Neuron (in vitro differentiated cells): ENCODE measurements at regions not wholly inside any gene's neighbourhood (a gene's known extent, or its start where the extent isn't known, plus 50 kb on each side); places are given as distances from the start of the nearest gene placed in this dataset.

ENCODE experiments used
- H2AFZ ChIP-seq: one replicate; pipeline ENCODE4 v1.6.1; 2013; ENCODE audit warnings: low read depth, mild to moderate bottlenecking, inconsistent platforms, low read length, moderate library complexity
- H3K27me3 ChIP-seq: one replicate; pipeline ENCODE4 v1.6.1; 2013; ENCODE audit warnings: low read length; ENCODE audit not compliant: insufficient read depth
- H3K36me3 ChIP-seq: one replicate; pipeline ENCODE4 v1.6.1; 2013; ENCODE audit warnings: low read length; ENCODE audit not compliant: insufficient read depth
- H3K4me1 ChIP-seq: one replicate; pipeline ENCODE4 v1.6.1; 2013; ENCODE audit warnings: low read length; ENCODE audit not compliant: insufficient read depth
- H3K4me3 ChIP-seq: 2 replicates; pipeline ENCODE4 v1.5.1; 2013; ENCODE audit warnings: mild to moderate bottlenecking, low read length, moderate library complexity
- H3K9me3 ChIP-seq: one replicate; pipeline ENCODE4 v1.6.1; 2013; ENCODE audit warnings: low read length

DNA sequence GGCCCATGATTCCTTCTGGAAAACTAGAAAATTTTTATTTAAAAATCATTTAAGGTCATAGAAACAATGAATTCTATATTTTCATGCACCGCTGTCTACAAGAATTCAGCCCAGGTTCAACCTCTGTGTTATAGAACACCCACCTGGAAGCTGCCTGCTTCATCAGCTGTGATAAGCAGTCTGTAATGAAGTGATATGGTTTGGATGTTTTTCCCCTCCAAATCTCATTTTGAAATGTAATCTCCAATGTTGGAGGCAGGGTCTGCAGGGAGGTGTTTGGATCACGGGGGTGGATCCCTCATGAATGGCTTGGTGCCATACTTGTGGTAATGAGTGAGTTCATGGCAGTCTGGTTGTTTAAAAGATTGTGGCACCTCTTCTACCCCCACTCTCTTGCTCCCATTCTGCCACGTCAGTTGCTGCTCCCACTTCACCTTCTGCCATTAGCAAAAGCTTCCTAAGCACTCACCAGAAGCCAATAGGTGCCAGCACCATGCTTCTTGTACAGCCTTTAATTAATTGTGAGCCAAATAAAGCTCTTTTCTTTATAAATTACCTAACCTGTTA, 55.6 kb downstream of the MRPL32 start:
- H3K9me3 ChIP-seq: no peaks in the 10 kb centered on the region
- H3K36me3 ChIP-seq: no peaks in the 10 kb centered on the region
- H2AFZ ChIP-seq: no peak overlapping the region
- H3K4me1 ChIP-seq: no peaks in the 10 kb centered on the region
- peaks cover 4% of the 10 kb centered on the region for H3K27me3 ChIP-seq
- no peak overlapping the region for H3K4me3 ChIP-seq

DNA sequence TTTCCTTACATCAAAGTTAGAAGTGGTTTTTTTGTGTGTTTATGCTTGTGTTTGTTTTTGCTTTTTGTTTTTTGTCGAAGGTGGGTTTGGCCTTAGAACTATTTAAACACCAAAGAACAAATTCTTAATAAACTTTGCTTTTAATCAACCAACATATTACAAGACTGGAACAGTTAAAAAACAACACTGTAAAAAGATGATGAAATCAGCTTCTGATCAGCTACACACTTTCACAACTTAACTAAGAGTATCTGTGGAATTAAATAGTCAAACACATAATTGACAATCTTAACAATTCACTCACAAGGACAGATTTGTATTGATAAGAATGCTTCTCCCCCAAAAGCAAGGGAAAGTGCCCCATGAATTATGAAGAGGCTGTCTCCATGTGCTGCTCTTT, 58.8 kb downstream of the MRPL32 start:
- no peak overlapping the region for H3K4me3 ChIP-seq
- H3K9me3 ChIP-seq: no peaks in the 10 kb centered on the region
- H3K36me3 ChIP-seq: no peaks in the 10 kb centered on the region
- H2AFZ ChIP-seq: no peak overlapping the region
- H3K4me1 ChIP-seq: no peaks in the 10 kb centered on the region
- peaks cover 5% of the 10 kb centered on the region for H3K27me3 ChIP-seq

DNA sequence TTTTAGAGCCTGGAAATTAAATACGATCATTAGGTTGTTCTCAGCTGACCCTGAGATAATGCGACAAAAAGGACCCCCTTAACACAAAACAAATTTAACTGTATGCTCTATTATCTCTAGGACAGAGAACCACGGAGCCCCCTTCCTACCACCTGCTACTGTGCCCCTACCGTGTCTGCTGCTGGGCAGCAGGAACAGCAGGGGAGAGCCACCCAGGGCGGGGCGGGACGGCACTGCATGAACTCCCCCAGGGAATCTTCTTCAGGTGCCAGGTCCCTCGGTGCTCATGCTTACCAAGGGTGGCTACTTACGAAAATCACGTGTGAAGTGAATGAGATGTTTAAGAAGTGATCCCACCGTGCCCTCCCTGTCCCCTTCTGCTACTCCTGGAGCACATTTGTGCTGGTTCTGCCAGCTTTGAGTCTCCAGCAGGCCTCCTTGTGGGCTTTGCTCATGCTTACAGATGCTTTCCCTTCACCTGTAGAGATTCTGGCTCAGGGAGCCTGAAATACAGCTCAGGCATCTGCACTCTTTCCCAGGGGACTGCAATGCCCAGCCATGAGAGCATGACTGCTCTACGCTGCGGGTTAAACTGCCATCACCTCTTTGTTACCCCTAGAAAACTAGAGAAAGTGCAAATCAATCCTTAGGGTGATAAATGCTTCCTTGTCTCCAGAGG, 59.9 kb downstream of the MRPL32 start:
- Histone ChIP-seq H3K9me3 (no peaks in the 10 kb centered on the region), H3K4me1 (no peaks in the 10 kb centered on the region), H2AFZ (no peak overlapping the region), H3K4me3 (no peak overlapping the region), H3K27me3 (peaks cover 5% of the 10 kb centered on the region), H3K36me3 (no peaks in the 10 kb centered on the region)

DNA sequence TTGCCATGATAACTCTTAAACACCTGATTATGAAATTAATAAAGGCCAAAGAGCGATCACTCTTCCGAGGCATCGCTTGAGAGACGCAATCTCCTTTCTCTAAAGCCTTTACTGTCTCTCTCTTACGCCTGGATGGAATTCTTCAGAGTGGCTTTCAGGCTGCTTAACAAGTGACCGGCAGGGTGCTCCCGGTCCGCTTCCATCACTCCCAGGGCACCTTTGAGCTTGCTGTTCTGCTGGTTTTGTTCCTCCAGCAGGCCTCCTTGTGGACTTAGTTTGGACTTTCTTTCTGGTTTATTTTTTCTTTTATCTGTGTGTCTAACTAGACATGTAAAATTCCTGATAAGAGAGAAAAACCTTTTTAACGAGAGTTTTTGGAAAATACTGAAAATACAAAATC, 60.9 kb downstream of the MRPL32 start:
- Histone ChIP-seq H3K4me1 (no peaks in the 10 kb centered on the region), H3K27me3 (peaks cover 5% of the 10 kb centered on the region), H3K4me3 (no peak overlapping the region), H3K36me3 (no peaks in the 10 kb centered on the region), H3K9me3 (no peaks in the 10 kb centered on the region), H2AFZ (no peak overlapping the region)

DNA sequence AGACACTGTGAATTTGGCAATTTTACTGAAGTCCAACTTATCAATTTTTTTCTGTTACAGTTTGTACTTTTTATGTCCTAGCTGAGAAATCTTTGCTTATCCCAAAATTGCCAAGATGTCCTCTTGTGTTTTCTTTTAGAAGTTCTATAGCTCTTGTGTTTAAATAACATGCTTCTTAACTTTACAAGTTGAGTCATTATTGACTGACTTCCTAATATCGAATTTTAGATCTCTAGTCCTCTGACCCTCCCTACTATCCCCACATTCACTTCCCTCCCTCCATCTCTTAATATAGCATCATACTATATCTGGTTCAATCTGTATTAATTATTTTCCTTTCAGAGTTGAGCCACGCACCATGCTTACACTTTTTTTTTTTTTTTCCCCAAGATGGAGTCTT, 61.9 kb downstream of the MRPL32 start:
- peaks cover 5% of the 10 kb centered on the region for H3K27me3 ChIP-seq
- no peak overlapping the region for H3K4me3 ChIP-seq
- H3K9me3 ChIP-seq: no peaks in the 10 kb centered on the region
- no peaks in the 10 kb centered on the region for H3K36me3 ChIP-seq
- H3K4me1 ChIP-seq: no peaks in the 10 kb centered on the region
- no peak overlapping the region for H2AFZ ChIP-seq

DNA sequence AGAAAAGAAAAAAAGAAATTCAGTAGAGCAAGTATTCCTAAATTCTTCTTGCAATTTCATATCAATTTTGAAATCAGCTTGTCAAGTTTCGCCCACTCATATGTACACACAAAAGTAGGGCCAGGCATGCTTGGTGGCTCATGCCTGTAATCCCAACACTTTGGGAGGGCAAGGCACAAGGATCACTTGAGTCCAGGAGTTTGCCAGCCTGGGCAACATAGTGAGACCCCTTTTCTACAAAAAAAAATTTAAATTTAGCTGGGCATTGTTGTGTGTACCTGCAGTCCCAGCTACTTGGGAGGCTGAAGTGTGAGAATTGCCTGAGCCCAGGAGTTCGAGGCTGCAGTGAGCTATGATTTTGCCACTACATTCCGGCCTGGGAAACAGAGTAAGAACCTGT, 65.4 kb downstream of the MRPL32 start:
- no peaks in the 10 kb centered on the region for H3K9me3 ChIP-seq
- H3K27me3 ChIP-seq: peaks cover 2% of the 10 kb centered on the region
- no peak overlapping the region for H2AFZ ChIP-seq
- H3K36me3 ChIP-seq: no peaks in the 10 kb centered on the region
- no peaks in the 10 kb centered on the region for H3K4me1 ChIP-seq
- H3K4me3 ChIP-seq: no peak overlapping the region

DNA sequence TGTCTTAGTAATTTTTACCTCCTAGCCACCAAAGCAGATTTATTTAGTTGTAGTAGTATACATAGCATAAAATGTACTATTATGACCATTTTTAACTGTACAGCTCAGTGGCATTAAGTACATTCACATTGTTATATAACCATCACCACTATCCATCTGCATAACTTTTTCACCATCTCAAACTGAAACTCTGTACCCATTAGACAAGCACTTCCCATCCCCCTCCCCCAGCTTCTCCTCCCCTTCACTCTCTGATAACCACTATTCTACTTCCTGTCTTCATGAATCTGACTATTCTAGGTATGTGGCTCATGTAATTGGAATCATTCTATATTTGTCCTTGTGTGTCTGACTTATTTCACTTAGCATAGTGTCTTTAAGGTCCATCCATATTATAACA, 71.9 kb downstream of the MRPL32 start:
- Histone ChIP-seq H3K36me3 (no peaks in the 10 kb centered on the region), H3K27me3 (no peaks in the 10 kb centered on the region), H3K9me3 (no peaks in the 10 kb centered on the region), H3K4me1 (no peaks in the 10 kb centered on the region), H3K4me3 (no peak overlapping the region), H2AFZ (no peak overlapping the region)

DNA sequence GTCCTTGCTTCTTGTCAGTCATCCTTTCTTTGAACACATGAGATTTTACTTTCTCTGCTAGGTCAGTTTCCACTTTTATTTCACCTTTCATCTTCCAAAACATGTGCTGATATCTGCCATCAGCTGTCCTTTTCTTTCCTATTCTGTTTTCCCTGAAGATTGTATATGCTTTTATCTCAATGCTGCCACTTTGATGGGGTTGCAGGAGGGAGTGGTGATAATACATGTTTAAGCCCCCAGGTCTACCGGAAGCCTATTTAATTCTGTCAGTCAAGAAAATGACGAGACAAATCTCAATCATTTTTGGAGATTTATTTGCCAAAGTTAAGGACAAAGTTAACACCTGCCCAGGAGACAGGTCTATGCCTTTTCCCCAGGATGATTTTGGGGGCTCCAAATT, 73.8 kb downstream of the MRPL32 start:
- no peaks in the 10 kb centered on the region for H3K36me3 ChIP-seq
- H3K4me1 ChIP-seq: no peaks in the 10 kb centered on the region
- no peak overlapping the region for H3K4me3 ChIP-seq
- H2AFZ ChIP-seq: no peak overlapping the region
- H3K9me3 ChIP-seq: no peaks in the 10 kb centered on the region
- H3K27me3 ChIP-seq: no peaks in the 10 kb centered on the region

DNA sequence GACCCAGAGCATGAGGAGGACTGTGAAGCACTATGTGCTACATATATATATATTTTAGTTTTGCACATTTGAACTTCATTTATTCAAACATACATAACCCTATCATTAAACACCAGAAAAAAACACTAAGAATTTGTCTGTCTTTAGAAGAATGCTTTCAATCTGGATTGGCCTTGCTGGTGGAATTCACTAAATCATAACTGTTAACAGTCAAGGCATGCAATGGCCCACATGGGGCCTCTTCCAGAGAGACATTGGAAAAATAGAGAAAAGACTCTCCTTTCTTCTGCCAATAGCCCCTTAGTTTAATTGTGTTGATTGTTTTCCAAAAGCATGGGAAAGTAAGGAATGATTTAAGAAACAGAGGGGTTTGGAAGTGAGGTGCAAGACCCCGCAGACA, 77.9 kb downstream of the MRPL32 start:
- Histone ChIP-seq H3K4me3 (no peak overlapping the region), H2AFZ (no peak overlapping the region), H3K27me3 (no peaks in the 10 kb centered on the region), H3K9me3 (no peaks in the 10 kb centered on the region), H3K4me1 (no peaks in the 10 kb centered on the region), H3K36me3 (no peaks in the 10 kb centered on the region)

DNA sequence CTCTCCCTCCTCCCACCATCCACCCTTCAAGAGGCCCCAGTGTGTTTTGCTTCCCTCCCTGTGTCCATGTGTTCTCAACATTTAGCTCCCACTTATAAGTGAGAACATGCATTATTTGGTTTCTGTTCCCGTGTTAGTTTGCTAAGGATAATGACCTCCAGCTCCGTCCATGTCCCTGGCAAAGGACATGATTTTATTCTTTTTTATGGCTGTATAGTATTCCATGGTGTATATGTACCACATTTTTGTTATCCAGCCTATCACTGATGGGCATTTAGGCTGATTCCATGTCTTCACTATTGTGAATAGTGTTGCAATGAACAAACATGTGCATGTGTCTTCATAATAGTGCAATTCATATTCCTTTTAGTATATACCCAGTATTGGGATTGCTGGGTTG, 79.7 kb downstream of the MRPL32 start:
- no peak overlapping the region for H3K4me3 ChIP-seq
- no peaks in the 10 kb centered on the region for H3K4me1 ChIP-seq

DNA sequence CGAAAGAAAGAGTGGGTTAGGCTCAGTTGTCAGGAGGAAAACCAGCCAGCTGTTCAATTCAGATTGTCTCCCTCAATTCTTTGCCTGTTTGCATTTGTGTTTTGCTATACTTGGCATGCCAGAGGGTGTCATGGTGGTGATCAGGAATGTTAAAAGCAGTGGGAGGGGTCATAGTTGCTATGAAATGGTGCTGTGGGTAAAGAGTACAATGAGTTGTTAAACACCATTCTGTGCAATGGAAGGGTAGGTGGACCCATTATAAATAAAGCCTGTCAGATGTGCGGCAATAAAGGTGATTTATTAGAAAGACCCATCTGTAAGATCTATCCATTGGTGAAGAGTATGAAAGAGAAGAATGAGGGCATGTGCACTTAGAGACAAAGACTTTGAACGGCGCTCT, 82.2 kb downstream of the MRPL32 start:
- Histone ChIP-seq H2AFZ (no peak overlapping the region), H3K9me3 (no peaks in the 10 kb centered on the region), H3K4me3 (no peak overlapping the region), H3K36me3 (no peaks in the 10 kb centered on the region), H3K27me3 (no peaks in the 10 kb centered on the region), H3K4me1 (no peaks in the 10 kb centered on the region)

More for the DNA sequence above, 79.7 kb downstream of the MRPL32 start:
- Histone ChIP-seq H3K36me3 (no peaks in the 10 kb centered on the region), H3K27me3 (no peaks in the 10 kb centered on the region), H2AFZ (no peak overlapping the region), H3K9me3 (no peaks in the 10 kb centered on the region)

DNA sequence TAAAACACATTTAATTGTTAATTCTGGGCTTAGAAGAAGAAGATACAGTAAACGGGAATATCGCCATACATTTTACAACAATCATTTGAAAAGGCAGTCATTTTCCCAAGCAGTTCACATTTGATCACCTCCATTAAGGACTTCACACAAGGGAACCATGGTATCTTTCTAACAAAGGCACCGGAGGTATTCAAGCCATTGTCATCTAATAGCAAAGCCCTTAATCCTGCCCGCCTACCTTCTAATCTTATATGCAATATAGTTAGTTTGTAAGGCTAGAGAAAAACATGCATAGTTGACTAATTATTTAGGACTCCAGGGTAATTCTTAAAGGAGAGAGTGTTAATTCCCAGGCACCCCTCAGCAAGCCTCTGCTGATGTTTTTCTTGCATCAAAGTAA, 83.1 kb downstream of the MRPL32 start:
- Histone ChIP-seq H2AFZ (no peak overlapping the region), H3K4me3 (no peak overlapping the region), H3K36me3 (no peaks in the 10 kb centered on the region), H3K4me1 (no peaks in the 10 kb centered on the region), H3K9me3 (no peaks in the 10 kb centered on the region), H3K27me3 (peaks cover 4% of the 10 kb centered on the region)

DNA sequence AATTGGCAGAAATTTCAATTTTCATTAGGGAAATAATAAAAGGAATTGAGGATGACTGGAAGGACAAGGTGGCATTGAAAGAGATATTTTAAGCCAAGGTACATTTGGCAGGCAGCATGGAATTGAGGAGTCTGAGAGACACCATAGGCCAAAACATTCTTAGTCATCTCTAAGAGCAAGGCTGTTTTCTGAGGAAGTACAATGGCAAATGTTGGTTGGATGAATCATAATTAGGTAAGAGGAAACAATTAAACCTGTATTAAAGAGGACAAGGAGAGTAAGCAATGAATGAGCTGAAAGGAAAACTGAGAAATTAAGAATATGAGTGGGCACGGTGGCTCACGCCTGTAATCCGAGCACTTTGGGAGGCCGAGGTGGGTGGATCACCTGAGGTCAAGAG, 86.3 kb downstream of the MRPL32 start:
- Histone ChIP-seq H3K36me3 (no peaks in the 10 kb centered on the region), H3K4me1 (no peaks in the 10 kb centered on the region), H3K4me3 (no peak overlapping the region), H3K9me3 (no peaks in the 10 kb centered on the region), H2AFZ (no peak overlapping the region), H3K27me3 (peaks cover 4% of the 10 kb centered on the region)

DNA sequence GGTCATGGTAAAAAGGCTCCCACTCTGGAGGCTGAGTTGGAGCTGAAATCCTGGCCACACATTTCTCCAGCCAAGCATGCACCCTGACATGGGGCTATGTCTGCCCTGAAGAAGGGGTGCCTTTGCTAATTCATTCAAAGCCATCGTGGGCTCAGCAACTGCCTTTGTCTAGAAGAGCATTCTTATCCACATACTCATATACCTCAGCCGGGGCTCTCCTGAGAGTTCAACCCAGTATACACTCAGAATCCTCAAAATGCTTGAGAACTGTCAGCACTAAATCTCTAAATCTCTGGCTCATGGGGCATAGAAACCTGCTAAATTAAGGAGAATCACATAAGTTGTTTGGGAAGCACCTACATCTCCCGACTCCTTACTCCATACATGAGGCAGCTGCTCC, 89.3 kb downstream of the MRPL32 start:
- Histone ChIP-seq H2AFZ (no peak overlapping the region), H3K9me3 (no peaks in the 10 kb centered on the region), H3K4me3 (no peak overlapping the region), H3K36me3 (no peaks in the 10 kb centered on the region), H3K27me3 (peaks cover 4% of the 10 kb centered on the region), H3K4me1 (no peaks in the 10 kb centered on the region)
